Globus pallidus (tissue), 1 donor: ENCODE measurements at regions not wholly inside any gene's neighbourhood (a gene's known extent, or its start where the extent isn't known, plus 50 kb on each side); places are given as distances from the start of the nearest gene placed in this dataset.
"Not testable (repeated sequence)": the region's sequence is repeated elsewhere in the genome, so short reads cannot be mapped to it uniquely, and the experiment has no call there.

Experiments
- DNase-seq: peaks from one replicate; pipeline ENCODE4 v3.0.0-alpha.2; 2015; ENCODE audit warnings: low spot score

DNA sequence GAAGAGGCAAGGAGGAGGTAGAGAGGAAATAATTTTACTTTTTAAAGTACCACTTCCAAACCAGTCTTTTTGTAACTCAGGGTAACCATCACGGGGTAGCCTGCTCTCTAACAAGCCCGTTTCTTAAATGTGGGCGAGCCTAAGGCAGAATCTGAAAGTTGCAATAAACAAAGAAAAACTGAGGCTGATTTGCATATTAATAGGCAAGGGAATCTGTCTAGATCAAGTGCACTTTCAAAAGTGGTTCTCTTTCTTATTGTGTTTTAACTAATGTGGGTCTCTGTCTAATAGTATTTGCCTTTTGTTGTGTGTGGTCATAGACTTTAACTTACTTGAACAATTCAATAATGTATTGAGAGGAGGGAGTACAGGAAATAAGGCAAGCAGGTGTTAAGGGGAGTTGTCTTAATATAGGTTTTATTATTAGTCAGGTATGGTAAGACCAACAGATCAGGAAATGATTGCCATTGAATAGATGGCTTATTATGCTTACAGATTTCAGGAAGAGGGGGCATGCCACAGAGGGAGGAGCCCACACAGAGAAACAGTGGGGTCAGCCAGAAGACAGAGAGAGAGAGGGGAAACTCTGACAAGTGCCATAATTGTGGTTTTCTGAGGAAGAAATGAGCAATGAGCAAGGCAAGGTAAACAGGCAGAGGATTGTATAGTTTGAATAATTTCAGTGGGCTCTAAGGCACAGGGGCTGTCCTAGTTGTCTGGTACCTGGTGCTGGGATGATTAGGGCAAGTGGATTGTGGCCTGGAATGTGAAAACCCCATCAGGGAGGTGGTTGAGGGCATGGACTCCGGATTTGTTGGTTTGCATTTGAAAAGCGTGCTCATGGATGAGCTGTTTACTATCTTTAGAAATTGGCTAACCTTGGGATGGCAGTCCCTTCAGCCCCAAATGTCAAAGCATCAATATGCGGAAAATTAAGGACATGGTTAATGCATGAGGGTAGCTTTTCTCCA, 237.2 kb downstream of the TOX3 start:
- no peak for DNase-seq

DNA sequence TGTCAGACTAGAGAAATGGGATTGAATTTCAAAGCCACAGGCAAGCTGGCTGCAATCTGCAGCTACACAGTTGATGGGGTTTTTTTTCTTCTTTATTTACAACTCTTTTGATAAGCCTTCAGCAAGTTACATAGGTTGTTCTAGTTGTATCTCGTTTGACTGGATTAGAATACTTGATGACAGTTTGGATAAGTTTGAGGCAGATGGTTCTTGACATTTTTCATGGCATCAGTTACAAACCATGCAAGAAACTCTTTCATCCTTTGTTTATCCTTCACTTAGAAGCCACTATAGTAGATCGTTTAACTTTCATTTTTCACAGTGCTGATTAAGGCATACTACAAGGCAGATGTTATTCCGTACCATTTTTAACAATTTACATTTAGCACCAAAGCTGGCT, 238.9 kb downstream of the TOX3 start:
- DNase-seq = no peak

DNA sequence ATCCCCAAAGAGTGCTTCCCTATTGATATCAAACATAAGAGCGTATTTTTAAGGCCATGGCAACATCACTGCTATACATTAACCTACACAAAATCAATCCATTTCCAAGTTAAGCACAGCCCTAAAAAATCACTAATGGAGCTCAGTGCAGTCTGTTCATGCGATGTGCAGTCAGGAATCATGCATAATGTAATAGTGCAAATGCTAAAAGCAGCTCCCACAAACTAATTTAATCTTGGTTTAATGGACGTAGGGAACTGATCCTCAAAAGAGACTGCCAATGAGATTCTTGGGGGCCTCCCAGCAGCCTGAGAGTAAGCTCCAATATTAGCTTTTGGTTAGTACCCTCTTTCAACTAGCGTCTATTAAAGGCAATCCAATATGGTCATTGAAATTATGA, 245.9 kb downstream of the TOX3 start:
- DNase-seq = no peak

DNA sequence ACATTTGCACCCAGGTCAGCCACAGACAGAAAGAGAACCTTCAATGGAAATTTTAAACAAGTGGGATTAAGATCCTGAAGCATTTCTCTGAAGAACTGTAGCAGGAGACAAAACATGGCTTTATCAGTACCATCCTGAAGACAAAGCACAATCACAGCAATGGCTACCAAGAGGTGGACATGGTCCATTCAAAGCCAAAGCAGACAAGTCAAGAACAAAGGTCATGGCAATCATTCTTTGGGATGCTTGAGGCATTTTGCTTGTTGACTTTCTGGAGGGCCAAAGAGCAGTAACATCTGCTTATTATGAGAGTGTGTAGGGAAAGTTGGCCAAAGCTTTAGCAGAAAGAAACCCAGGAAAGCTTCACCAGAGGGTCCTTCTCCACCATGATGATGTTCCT, 248.2 kb downstream of the TOX3 start:
- DNase-seq = no peak

DNA sequence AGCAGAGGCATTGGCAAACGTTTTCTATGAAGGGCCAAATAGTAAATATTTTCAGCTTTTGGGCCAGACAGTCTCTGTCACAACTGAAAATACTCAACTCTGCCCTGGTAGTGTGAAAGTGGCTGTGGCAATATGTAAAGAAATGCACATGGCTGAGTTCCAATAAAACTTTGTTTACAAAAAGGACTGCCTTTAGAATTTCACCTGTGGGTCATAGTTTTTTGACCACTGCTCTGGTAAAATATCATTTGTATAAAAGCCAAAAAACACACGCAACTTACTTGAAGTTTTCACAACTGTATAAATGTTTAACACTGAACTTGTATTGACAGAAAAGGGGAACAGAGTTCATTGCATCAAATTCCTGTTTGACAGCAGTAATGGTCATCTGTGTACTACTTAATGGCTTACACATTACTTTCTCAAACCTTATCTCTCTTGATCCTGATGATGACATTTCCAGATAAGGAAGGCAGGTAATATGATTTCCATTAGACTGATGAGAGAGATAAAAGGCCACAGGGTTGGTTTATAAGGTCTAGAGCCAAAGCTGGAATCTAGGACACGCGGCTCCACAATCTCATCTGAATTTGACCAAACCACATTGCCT, 250.1 kb downstream of the TOX3 start:
- not testable (repeated sequence) for DNase-seq

DNA sequence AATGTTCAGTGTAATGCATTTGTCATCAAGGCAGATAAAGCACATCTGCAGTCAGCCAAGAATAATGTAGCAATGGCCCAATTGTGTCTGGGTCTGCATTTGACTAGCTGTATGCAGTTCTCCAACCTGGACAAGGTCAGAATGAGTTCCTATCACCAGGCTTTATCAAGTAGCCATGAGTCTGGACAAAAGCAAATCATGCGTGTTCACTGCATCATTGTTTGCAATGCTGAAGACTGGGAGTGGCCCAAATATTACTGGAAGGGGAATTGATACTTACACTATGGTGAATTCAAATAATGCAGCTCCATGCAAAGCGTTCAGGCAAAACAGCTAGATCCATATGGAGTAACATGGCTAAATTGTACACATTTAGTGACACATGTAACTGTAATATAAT, 250.9 kb downstream of the TOX3 start:
- DNase-seq = no peak

DNA sequence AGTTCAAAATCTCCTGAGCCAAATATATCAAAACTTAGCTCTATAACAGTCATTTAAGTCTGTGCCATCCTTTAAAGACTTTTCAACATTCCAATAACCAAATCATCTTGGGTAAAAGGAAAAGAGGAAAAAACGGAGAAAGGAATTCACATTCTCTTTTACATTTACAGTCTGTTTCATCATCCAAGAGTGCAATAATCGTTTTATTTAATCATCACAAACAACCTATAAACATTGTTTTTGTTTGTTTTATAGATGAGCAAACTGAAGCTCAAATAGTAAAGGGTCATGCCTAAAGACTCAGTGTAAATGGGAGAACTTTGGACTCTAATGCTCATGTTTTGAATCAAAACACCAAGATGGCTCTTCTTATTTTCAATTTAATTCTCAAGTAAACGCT, 252.3 kb downstream of the TOX3 start:
- no peak for DNase-seq

DNA sequence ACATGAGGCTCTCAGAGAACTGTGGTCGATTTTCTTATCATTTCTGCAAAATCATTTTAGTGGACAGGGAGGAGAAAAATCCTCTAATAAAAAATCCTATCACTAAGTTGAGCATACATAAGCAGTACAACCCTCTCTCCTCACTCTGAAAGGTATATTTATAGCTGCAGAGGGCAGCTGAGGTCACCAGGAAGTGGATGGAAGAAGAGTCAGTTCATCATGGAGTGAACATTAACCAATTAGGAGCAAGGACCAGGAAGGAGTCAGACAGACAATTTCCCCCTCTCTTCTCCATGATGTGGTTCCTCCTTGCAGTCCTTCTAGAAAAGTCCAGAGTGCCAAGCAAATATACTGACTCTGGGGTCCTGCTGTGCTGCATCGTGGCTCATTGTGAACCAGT, 253.7 kb downstream of the TOX3 start:
- no peak for DNase-seq

DNA sequence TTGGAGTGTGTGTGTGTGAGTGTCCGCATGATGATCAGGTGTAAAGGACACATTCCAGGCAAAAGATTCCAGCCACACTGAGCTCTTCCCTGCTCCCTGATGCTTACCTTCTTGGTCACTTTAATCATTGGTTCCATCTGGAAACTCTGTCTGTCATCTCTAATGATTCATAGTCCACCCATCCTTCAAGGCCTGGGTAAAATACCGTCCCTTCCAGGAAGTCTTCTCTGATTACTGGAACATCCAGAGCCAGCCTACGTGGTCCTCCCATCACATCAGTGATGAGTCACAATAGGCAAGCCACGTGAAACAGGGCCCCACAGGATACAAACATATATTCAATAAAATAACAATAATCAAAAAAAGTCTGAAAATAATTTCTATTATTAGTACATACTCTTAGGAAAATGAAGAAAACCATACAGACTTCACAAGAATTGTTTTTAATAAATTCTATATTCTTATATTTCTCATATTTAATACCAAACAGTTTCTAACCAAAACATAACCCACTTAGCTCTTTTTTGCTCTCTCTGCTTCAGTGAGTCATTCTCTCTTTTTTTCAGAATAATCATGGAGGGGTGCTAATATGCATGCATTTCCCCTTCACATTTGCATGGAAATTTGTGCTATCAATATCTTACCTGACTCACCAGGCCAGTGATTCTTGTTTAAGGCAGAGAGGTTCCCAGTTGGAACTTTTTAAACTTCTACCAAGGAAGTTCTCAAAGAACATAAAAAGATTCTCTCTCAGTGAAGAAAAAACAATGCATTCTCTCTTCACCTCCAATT, 263.2 kb downstream of the TOX3 start:
- no peak for DNase-seq

DNA sequence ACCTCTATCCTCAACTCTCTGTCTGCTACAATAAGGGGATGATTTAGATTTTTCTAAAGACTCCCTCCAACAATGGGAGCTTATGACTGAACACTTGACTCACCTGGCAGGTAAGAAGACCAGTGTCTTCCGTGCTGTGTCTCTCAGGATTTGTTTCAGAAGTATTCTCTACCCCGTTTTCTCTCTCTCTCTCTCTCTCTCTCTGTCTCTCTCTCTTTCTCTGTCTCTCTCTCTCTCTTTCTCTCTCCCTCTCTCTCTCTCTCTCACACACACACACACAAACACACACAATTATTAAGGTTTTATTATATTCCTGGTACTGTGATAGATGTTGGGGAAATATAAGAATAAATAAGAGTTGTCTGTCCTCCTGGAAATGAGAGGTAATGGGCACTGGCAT, 263.9 kb downstream of the TOX3 start:
- DNase-seq = no peak

DNA sequence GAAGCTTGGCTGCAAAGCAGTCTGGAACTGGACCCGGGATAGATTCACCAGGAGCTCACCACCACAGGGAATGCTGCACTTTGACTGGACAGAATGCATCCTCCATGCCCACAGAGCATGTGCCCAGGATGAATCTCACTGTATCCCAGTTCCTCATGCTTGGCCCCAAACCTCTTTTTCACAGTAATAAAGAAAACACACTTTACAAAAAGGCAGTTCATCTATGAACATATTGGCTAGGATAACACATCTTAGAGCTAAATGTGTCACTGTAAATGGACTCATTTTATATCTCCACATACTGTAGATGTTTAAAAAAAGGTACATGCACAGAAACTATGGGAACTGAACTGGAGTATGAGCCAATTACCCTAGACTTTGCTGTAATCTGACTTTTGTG, 266.9 kb downstream of the TOX3 start:
- no peak for DNase-seq

DNA sequence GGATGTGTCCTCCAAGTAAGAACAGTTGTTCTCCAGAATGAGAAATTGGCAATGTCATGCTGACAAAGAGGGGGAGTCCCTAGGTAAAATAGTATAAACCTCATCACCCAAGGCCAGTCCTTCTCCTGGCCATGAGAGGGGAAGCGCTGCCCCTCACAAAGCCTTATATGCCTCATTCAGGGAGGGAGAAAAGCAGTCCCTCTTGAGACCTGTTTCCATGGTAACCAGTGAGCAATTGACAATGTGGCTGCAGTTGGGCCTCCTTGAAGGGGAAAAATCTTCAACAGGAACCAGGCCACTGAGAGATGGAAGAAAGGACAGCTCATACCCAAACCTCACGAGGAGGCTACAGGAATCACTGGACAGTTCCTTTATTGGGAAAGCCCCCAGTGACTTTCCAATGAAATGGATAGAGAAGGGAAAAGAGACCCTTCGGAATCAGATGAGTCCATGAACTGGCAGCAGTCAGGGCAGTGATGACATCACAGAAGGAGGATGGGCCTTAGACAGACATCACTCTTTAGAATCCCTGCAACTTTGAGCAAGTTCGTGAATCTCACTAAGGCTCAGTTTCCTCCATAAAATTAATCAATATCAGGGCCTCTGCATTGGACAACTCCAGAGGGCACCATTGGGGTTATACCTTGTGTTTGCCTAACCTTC, 275.7 kb downstream of the TOX3 start:
- DNase-seq = no peak

DNA sequence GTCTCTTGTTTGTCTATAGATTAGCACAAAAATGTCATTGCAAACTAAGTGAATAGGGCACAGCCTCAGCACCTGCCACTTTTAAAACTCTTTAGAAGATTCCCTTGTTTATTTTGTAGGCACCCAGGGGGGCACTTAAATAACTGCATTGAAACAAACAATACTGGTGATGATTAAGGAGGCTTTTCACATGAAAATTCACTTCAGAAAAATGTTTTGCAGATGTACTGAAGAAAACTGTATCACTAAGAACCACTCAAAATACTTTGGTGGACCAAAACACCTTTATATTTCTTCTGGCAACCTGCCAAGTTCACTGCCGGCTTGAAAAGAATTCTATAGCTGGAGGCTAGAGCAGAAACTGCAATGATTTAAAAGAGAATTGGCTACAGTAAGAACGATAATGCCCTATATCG, 281.5 kb downstream of the TOX3 start:
- no peak for DNase-seq

DNA sequence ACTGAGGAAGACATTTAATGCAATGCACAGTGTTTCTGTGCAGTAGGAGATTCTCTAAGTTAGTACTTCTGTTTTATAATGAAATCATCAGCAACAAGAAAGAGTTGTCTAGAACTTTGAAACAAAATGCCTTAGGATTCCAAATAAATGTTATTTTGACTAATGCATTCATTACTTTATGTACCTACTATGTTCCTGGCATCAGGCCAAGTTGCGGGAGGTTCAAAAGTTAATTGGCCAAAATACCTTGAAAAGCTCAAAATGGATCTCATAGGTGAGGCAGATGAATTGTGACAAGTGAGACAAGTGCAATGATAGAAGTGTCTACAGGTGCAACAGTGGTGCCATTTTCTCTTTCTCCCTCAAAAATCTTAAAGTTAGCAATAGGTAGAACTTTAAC, 289.4 kb downstream of the TOX3 start:
- no peak for DNase-seq

DNA sequence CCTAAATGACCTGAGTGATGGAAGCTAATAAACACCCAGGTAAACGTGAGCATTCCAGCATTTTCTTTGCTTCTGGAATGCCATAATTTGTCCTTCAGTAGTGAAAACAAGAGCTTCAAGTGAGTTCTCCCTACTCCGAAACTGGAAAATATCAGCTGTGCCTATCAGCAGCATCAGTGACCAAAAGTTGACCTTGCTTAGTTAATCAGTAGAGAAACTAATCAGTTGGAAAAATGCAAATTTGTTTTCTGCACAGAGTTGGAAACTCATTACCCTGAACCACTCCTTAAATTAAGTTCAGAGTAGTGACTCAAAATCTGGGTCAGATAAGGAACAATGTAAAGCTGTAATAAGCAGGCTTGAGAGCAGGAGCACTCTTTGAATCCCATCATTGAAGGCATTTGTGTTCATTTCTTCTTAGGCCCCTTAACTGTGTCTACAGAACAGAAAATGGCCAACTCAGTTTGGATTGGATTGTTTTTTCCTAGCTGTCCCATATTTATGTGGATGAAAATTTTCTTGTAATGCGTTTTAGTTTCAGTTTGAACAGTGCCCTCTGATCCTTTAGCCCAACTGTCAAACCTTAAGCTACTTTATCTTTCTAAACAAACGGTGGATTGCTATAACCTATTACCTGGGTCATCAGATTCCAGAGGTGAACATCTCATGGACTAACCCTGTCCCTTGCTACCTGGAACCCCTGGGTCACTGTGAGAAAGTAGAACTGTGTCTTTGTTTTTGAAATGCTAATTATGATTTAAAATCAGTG, 290.4 kb downstream of the TOX3 start:
- no peak for DNase-seq

DNA sequence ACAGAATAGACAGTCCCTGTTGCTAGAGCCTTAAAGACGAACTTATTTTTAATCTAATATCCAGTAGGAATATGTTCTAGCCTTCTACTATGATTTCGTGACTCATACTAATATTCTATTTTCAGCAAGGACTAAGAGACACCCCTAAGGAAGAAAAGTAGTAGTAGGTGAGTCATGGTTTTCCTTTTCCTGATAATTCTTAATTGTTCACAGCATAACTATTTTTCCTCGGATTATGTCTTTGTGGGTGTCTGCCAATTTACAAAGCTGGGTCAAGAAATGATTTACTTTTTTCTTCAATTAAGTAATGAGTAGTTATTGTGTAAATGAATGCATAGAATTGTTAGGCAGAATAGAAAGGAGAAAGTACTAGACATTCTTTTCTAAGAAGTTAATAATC, 292.2 kb downstream of the TOX3 start:
- DNase-seq = no peak

DNA sequence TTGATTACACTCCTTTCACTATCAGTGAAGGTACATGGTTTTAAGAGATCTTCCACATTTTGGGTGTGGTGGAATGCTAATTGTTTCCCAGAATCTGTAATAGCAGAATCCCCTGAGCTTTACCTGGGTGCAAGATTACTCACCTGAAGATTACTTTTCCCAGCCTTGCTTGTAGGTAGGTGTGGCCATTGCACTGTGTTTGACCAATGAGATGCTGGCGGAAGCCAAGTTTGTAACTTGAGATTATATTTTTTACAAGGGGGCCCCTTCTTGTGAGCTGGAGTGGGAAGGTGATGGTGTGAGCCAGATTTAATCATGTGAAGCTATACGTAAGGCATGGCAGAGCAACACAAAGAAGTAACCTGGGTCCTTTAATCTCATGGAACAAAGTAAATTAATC, 294.3 kb downstream of the TOX3 start:
- no peak for DNase-seq

DNA sequence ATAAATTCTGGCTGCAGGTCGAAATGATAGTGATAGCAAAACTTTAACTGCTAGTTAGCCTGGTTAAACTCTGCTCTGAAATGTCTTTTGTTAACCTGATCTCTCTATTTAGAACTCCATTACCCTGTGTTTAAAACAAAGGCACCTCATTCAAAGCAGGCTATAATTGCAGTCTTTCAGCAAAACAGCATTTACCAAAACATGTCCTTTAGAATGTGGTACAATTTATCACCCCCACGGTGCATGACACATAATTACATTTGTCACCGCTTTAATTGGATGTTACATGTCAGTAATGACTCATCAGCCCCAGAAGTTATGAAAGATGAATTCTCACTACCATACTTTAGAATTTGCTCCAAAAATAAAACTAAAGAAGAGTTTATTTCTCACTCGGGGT, 295.4 kb downstream of the TOX3 start:
- DNase-seq = no peak

DNA sequence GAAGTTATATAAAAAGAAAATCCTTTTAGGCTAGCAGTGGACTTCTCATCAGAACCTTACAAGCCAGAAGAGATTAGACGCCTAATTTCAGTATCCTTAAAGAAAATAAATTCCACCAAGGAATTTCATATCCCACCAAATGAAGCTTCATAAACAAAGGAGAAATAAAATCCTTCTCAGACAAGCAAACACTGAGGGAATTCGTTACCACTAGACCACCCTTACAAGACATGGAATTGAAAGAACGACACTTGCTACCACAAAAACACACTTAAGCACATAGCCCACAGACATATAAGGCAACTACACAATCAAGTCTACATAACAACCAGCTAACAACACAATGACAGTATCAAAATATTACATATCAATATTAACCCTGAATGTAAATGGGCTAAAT, 299.2 kb downstream of the TOX3 start:
- no peak for DNase-seq

DNA sequence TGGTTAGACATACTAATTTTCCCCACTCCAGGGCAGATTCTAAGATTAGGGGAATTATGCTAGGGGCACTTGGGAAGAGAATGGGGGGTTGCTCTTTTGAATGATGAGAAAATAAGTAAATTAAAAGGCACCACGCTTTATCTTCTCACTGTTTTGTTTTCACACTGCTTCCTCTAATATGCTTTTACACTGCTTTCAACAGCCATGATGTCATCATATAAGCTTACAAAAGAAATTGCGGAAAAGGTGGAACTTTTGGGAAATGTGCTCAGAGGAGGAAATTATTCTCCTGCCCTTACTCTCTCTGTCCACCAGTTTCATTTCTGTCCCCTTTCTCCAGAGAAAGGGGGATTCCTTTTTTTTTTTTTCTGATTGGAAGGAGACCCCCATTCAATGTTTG, 308.2 kb downstream of the TOX3 start:
- DNase-seq = no peak

DNA sequence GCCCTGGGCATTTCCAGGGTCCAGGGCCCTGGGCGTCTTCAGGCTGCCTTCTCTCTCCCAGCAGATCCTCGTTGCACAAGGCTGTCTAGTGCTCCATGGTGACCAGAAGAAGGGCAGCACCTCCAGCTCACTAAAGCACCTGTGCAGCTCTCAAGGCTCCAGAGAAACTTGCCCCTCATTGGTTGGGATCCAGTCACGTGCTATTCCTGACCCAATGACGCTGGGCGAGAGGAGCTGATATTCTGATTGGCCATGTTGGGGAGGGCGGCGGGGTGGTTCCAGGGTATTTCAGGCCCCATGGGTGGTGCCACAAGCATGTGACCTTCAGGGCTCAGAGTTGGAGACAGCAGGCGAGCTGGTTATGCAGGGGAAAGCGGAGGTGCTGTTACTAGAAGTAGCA, 309.1 kb downstream of the TOX3 start:
- DNase-seq = no peak

DNA sequence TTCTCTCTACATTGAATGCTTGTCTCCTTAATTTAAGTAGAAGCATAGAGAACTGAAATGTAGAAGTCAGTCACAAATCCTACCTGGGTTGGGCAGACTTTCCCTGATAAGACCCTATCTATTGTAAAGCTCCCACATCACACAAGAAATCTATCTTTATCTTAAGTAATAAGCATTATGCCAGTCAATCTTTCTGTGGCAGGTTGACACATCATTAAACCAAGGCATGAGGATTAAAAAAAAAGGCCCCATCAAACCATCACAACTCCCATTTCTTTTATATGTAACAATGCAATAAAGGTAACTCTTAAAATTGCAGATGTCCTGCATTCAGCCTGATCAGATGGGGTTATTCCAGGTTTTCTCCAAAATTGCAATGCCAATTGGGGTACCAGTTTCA, 311.8 kb downstream of the TOX3 start:
- no peak for DNase-seq
